ENCODE measurements at regions not wholly inside any gene's neighbourhood (a gene's known extent, or its start where the extent isn't known, plus 50 kb on each side); places are given as distances from the start of the nearest gene placed in this dataset.
A peak's percentile ranks its signal among the peaks of the same experiment; 100 is the strongest.

DNA sequence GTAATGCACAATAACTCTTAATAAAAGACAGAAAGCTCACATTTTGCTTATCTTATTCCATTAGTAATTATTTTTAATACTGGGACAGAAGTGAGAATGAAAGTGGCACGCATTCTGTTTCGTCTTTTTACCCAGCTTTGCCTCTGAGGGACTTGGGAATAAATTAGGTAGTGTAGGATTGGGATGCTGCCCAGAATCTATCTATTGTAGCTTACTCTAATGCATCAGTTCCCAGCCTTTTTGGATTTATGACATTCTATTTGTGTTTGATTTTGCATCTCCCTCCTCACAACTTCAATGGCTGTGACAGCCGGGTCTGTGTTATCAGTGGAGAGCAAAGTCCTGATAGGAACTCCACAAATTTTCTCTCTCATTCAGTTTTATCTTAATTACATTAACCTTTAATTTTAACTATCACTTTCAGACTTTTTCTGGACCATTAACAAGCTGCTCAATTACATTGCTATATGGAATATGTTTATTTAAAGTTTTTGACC lies 62.9 kb upstream of the TULP4 start:
- DNase-seq = no peak

- no peak for DNase-seq
Measured at GRCh38 chr6:158251565-158251964, 60.7 kb upstream of the TULP4 start.

DNA sequence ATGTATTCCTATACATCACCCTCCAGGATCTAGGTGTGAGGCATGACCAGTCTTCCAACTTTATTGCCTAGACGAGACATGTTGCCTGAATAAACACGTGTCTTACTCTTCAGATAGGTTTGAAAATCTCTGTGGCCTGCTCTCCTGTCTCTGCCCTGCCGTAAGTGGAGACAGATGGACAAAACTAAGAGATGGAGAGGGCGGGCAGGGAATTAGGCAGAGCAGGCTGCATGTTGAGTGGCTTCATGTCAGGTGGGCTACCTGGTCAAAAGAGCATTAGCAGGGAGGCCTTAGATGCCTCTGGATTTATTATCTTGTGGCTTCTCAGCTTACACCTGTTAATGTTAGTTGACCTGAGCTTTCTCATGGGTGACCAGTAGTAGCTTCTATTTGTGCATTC lies 59.0 kb upstream of the TULP4 start:
- DNase-seq = no peak

DNA sequence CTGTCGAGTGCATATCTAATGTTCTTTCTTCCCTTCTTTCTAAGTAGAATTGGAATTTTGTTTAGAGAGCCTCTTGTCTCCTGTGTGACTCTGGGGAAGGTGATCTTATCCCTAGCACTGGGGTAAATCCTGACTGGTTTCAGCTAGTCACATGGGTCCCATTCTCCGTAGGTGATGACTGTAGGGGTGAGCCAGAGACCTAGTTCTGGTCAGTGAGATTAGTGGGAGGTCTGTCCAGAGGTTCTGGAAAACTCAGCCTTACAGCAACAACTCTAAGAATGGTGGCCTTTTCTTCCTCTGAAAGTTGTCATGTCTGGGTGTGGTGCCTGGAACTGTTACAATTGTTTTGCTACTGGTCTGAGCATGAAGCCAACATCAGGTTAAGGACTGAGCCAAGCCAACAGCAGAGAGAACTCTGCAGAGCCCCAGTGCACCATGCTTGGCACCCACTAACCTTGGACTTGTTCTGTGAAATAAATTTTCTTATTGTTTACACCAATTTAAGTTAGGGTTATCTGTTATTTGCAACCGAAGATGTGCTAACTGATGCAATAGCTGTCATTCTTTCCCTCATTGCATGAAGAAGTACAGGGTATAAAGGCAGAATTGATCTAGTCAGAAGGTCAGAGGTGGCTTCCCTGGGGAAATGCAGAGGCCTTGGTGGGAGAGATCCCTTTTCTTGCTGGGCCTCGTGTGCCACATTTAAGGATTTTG lies 56.8 kb upstream of the TULP4 start:
- DNase-seq = no peak

DNA sequence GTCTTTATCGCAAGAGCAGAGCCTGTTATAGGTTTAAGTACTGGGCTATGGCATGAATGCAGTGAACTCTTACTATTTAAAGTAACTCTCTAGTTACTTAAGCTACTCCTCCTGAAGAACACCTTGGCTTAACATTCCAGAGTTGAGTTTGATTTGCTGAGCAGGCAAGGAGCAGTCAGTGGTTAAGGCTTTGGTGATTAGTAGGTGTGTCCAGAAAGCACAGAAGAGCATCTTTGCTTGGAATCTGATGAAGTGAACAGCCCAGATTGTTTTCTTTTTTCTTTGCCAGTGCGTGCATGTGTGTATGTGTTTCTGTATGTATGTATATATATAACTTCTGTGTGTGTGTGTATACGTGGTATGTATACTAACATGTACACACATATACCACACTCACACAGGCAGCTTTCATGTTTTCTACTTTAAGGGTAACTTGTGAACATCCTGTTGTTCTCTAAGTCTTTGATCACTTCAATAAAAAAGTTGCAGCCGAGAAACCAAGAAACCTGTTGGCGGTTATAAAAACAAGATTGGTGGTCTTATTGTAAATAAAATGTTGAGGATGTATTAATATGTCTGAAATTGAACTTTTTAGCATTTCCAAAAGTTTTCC lies 56.2 kb upstream of the TULP4 start:
- no peak for DNase-seq

- peak; percentile 58 for DNase-seq
Measured at GRCh38 chr6:158256746-158257424, 55.4 kb upstream of the TULP4 start.

- DNase-seq = no peak
Measured at GRCh38 chr6:158257425-158257759, 54.9 kb upstream of the TULP4 start.

DNA sequence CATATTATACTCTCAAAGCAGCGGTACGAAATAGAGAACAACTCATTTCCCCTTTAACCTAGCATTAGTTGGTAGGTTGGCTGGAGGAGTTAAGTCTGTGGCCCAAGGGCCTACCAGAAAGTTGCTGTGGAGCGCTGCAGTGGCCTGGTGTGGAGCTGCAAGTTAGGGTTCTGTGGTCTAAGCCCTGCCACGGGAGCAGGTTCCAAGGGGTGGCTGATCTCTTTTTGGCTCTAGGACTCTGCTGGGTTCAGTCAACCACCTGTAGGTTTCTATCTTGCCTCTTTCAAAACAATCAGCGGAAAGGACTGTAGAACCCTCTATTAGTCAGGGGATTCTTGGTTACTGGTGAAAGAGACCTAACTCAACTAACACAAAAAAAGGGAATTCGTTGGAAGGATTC lies 54.5 kb upstream of the TULP4 start:
- DNase-seq = no peak

DNA sequence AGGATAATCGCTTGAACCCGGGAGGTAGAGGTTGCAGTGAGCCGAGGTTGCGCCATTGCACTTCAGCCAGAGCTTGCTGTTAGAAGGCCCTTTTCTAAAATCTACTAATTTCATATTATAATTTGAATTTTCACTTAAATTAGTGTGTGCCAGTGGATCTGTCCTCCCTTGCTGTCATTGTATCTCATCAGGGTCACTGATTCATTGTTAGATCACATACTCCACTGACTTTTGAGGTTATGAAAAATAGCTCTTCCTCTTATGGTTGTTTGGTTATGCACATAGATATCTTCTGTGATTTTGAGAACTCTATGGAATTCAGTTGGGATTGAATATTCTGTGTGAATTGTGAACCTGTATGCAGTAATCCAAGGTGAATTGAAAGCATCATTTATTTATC lies 53.1 kb upstream of the TULP4 start:
- no peak for DNase-seq

DNA sequence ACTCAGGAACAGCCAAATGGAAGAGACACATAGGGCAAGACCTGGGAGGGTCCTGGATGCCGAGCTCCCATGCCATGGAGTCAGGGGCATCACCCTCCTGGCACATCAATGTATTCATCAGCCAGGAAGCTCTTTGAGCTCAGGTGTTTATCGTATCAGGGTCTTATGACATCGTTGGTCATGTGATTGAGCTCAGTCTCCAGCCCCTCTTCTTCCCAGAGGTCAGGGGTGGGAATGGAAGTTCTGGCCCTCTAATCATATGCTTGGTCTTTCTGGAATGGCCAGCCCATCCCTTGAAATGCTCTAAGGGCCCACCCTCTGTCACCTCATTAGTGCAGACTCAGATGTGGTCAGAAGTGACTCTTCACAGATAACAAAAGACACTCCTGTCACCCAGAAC lies 52.4 kb upstream of the TULP4 start:
- DNase-seq = no peak

DNA sequence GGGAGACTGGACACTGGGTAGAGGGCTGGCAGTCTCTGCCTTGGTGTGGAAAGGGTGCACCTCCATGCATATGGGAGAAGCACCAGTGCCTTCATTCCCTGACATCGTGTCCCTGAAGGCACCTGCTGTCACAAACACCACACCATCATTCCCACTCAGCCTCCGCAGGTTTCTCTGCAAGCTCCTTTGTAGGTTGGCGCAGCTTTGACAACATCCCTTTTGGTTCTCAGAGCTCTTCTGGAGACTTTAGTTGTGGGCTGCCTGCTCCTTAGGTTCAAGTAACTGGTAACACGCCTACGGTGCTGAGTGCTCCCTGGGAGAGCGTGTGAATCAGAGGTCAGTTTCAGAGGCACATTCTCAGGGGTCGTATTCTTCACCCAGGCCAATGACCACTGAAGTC lies 50.2 kb upstream of the TULP4 start:
- DNase-seq = no peak

All from NCI-H1105 treated with DMSO at 0.1 percent for 48 hours (cell line).